D721Med (cell line): ENCODE measurements at regions not wholly inside any gene's neighbourhood (a gene's known extent, or its start where the extent isn't known, plus 50 kb on each side); places are given as distances from the start of the nearest gene placed in this dataset.

Experiments used
- DNase-seq: peaks from one replicate; pipeline ENCODE4 v3.0.0; 2011; ENCODE audit warnings: low spot score; ENCODE audit not compliant: insufficient read length
- FAIRE-seq: peaks from 2 replicates; lab custom pipeline; 2011; peaks lifted over from hg19 to GRCh38; lab: Jason Lieb, UNC
- CTCF ChIP-seq: IDR thresholded peaks from 2 replicates; pipeline ENCODE4 v1.5.1; 2012; ENCODE audit warnings: mild to moderate bottlenecking, control low read depth; ENCODE audit not compliant: insufficient read depth; ENCODE audit errors: missing control alignments

DNA sequence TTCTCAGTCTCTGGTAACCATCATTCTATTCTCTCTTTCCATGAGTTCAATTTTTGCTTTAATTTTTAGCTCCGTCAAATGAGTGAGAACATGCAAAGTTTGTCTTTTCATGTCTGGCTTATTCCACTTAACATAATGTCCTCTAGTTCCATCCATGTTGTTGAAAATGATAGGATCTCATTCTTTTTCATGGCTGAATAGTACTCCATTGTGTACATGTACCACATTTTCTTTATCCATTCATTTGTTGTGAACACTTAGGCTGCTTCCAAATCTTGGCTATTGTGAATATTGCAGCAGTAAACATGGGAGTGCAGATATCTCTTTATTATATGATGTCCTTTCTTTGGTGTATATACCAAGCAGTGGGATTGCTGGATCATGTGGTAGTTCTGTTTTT, 145.4 kb upstream of the E2F7 start:
- FAIRE-seq (no peak), DNase-seq (no peak)

GRCh38 chr12:77204083-77204482, 138.7 kb upstream of the E2F7 start:
- FAIRE-seq (no peak), DNase-seq (no peak)
- peak; percentile 14 for TF ChIP-seq CTCF

More for the DNA sequence above, 145.4 kb upstream of the E2F7 start:
- TF ChIP-seq CTCF = no peak

GRCh38 chr12:77202457-77203060, 137.2 kb upstream of the E2F7 start:
- no peak for DNase-seq
- no peak for TF ChIP-seq CTCF
- FAIRE-seq = no peak

- no peak for TF ChIP-seq CTCF
- FAIRE-seq = no peak
- no peak for DNase-seq
Measured at GRCh38 chr12:77189901-77190416, 124.6 kb upstream of the E2F7 start.

GRCh38 chr12:77189458-77189857, 124.1 kb upstream of the E2F7 start:
- FAIRE-seq = peak; percentile 97
- peak; percentile 24 for DNase-seq
- no peak for TF ChIP-seq CTCF

DNA sequence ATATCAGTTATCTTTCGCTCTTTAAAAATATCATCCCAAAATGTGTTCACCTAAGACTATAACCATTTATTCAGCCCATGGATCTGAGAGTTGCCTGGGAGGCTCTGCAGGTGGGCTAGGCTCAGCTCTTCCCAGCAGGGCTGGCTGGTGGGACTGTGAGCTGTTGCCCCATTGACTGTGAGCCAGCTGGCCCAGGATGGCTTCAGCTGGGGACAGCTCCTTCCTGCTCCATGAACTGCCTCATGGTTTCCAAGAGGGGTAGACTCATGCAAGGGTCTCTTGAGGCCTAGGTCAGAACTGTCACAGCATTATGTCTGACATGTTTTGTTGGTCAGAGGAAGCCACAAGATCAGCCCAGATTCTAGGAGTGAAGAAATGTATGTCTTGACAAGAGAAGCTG, 114.1 kb upstream of the E2F7 start:
- no peak for FAIRE-seq
- DNase-seq = no peak
- TF ChIP-seq CTCF = no peak

DNA sequence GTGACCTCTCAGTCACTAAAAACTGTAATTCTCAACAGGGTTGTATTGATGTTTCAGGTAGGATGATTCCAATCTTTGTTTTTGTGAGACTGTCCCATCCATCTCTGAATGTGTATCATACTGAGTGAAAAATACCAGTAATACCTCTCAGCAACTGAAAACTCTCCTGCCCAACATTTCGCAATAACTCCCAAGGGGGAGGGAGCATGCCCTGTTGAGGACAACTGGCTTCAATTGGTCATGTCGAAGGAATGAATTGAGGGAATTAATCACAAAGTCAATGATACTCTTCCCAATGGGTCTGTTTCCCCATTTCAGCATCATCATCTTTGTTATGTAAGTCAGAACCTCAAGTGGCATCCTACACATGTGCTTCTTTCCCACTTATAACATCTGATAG, 102.4 kb upstream of the E2F7 start:
- DNase-seq = no peak
- no peak for FAIRE-seq
- TF ChIP-seq CTCF = no peak
